ENCODE measurements at regions not wholly inside any gene's neighbourhood (a gene's known extent, or its start where the extent isn't known, plus 50 kb on each side); places are given as distances from the start of the nearest gene placed in this dataset.

GRCh38 chr21:34272321-34272720 lies 91.5 kb upstream of the KCNE2 start:
- TF ChIP-seq, protein P1, sequence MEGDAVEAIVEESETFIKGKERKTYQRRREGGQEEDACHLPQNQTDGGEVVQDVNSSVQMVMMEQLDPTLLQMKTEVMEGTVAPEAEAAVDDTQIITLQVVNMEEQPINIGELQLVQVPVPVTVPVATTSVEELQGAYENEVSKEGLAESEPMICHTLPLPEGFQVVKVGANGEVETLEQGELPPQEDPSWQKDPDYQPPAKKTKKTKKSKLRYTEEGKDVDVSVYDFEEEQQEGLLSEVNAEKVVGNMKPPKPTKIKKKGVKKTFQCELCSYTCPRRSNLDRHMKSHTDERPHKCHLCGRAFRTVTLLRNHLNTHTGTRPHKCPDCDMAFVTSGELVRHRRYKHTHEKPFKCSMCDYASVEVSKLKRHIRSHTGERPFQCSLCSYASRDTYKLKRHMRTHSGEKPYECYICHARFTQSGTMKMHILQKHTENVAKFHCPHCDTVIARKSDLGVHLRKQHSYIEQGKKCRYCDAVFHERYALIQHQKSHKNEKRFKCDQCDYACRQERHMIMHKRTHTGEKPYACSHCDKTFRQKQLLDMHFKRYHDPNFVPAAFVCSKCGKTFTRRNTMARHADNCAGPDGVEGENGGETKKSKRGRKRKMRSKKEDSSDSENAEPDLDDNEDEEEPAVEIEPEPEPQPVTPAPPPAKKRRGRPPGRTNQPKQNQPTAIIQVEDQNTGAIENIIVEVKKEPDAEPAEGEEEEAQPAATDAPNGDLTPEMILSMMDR (IDR thresholded peaks at IDR 0.05): no peak
- TF ChIP-seq POLR2A (IDR thresholded peaks at IDR 0.05): no peak
